ENCODE measurements at regions not wholly inside any gene's neighbourhood (a gene's known extent, or its start where the extent isn't known, plus 50 kb on each side); places are given as distances from the start of the nearest gene placed in this dataset.

DNA sequence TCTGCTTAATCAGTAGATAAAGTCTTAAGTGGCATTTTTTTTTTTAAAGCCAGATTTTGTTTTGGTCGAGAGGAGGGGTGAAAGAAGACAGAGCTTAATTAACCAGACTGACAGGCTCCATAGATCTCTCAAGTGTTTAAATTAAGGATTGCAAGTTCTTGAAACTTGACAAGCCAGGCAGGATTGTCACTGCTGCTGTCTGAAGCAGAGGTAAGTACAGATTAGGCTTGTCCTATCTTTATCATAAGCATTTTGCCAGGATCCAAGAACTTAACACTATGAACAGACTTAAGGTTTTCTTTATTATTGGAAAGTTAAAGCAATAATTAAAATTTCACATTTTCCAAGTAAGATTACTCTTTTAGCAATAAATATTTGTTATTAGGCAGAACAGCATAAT lies 179.6 kb upstream of the LMO3 start:
- TF ChIP-seq GATA3 (IDR thresholded peaks at IDR 0.05; ENCODE audit: low read depth, low read length) (no peak), GATA2 (IDR thresholded peaks at IDR 0.05; ENCODE audit: low read depth, low read length) (no peak)
